ENCODE measurements at regions not wholly inside any gene's neighbourhood (a gene's known extent, or its start where the extent isn't known, plus 50 kb on each side); places are given as distances from the start of the nearest gene placed in this dataset.

DNA sequence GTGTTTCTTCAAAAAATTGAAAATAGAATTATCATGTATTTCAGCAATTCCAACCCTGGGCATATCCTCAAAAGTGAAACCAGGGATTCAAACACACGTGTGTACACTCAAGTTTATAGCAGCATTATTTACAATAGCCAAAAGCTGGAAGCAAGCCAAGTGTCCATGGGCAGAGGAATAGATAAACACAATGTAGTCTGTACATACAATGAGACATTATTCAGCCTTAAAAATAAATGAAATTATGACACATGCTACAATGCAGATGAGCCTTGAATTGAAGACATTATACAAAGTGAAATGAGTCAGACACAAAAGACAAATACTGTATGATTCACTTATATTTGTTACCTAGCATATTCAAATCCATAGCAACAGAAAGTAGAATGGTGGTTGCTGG is 853.4 kb downstream of the STIM2 start:
- TF ChIP-seq POLR2A (IDR thresholded peaks at IDR 0.05; ENCODE audit: low read depth, low read length) (no peak), TAF1 (IDR thresholded peaks at IDR 0.05; ENCODE audit: borderline replicate concordance, low read depth, low read length) (no peak), POLR2AphosphoS5 (IDR thresholded peaks at IDR 0.05; ENCODE audit: low read depth, low read length) (no peak)
